ENCODE measurements at regions not wholly inside any gene's neighbourhood (a gene's known extent, or its start where the extent isn't known, plus 50 kb on each side); places are given as distances from the start of the nearest gene placed in this dataset.

DNA sequence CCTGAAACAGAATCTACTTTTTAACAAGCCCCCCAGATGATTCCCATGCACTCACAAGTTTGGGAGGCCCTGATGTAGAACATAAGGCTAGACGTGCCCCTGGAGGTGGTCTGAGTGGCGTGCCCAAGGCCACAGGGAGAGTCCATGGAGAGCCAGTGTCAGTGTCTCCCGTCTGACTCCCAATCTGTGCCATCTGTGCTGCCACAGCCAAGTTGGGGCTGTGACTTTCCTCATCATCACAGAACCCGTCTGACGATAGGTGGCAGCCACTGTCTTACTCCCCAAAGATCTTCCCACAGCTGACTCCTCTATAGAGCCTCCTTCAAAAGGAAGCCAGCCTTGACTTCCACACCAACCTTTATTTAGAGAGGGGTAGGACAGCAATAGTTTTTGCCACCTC is 470.5 kb downstream of the SOX6 start:
- H3K4me3 Mint-ChIP-seq = no peak overlapping the region
- Histone ChIP-seq H4K8ac (replicated peaks; ENCODE audit: insufficient read length, low read depth, low read length) (no peak overlapping the region), H3K79me2 (ENCODE audit: insufficient read depth, low read length) (no peaks in the 10 kb centered on the region), H2BK15ac (ENCODE audit: low read depth, low read length) (no peak overlapping the region), H3K4me1 (ENCODE audit: insufficient read depth, low read length) (no peaks in the 10 kb centered on the region), H3K9me3 (ENCODE audit: control insufficient read depth, low read depth, low read length) (no peaks in the 10 kb centered on the region), H3K27ac (ENCODE audit: insufficient read length, low read depth, low read length) (no peak overlapping the region), H3K4ac (ENCODE audit: low read depth, low read length) (no peak overlapping the region), H3K27me3 (ENCODE audit: insufficient read depth, low read length) (no peaks in the 10 kb centered on the region), H3K56ac (ENCODE audit: insufficient read length, low read depth, low read length) (no peak overlapping the region), H3K23me2 (ENCODE audit: insufficient read length, low read depth, low read length, poor library complexity, severe bottlenecking) (no peaks in the 10 kb centered on the region), H3K79me1 (ENCODE audit: insufficient read depth, low read depth, low read length, poor library complexity, severe bottlenecking) (no peaks in the 10 kb centered on the region), H3K4me2 (ENCODE audit: insufficient read depth, insufficient read length, low read length) (no peak overlapping the region), H2BK12ac (ENCODE audit: insufficient read length, low read depth, low read length) (no peak overlapping the region), H3K18ac (ENCODE audit: insufficient read length, low read depth, low read length) (no peak overlapping the region), H2AK5ac (ENCODE audit: insufficient read length, low read length) (no peak overlapping the region), H3K14ac (ENCODE audit: insufficient read depth, low read length) (no peak overlapping the region), H2BK20ac (ENCODE audit: low read depth, low read length, poor library complexity, severe bottlenecking) (no peak overlapping the region), H2AFZ (ENCODE audit: low read length) (no peak overlapping the region), H3T11ph (ENCODE audit: low read length) (no peak overlapping the region), H3K23ac (ENCODE audit: insufficient read length, low read depth, low read length) (no peak overlapping the region), H2BK120ac (ENCODE audit: low read depth, low read length, poor library complexity, severe bottlenecking) (no peak overlapping the region), H4K5ac (ENCODE audit: insufficient read length, low read depth, low read length) (no peak overlapping the region), H4K20me1 (ENCODE audit: control insufficient read depth, insufficient read depth, insufficient read length) (no peaks in the 10 kb centered on the region), H3K9ac (ENCODE audit: extremely low read depth, insufficient read length, low read length) (no peak overlapping the region), H4K91ac (ENCODE audit: insufficient read length, low read depth, low read length) (no peak overlapping the region), H2BK5ac (ENCODE audit: insufficient read length, low read length) (no peak overlapping the region)
- DNase-seq = no peak
- no peak overlapping the region; a peak in 1 of 7 replicates for H3K27ac Mint-ChIP-seq
- TF ChIP-seq, protein P1, sequence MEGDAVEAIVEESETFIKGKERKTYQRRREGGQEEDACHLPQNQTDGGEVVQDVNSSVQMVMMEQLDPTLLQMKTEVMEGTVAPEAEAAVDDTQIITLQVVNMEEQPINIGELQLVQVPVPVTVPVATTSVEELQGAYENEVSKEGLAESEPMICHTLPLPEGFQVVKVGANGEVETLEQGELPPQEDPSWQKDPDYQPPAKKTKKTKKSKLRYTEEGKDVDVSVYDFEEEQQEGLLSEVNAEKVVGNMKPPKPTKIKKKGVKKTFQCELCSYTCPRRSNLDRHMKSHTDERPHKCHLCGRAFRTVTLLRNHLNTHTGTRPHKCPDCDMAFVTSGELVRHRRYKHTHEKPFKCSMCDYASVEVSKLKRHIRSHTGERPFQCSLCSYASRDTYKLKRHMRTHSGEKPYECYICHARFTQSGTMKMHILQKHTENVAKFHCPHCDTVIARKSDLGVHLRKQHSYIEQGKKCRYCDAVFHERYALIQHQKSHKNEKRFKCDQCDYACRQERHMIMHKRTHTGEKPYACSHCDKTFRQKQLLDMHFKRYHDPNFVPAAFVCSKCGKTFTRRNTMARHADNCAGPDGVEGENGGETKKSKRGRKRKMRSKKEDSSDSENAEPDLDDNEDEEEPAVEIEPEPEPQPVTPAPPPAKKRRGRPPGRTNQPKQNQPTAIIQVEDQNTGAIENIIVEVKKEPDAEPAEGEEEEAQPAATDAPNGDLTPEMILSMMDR (conservative IDR thresholded peaks at IDR 0.05) = no peak
- H3K4me1 Mint-ChIP-seq = peaks cover 11 to 12% of the 10 kb centered on the region in 2 experiments
- no peaks in the 10 kb centered on the region; a peak in 1 of 5 replicates for H3K9me3 Mint-ChIP-seq
- WGBS (ENCODE audit: extremely low coverage, insufficient read length, low lambda C conversion rate) = no CpG with 5 or more reads among the region's 5 CpGs
- no peaks in the 10 kb centered on the region for H3K36me3 Mint-ChIP-seq (ENCODE audit: insufficient read depth in 1 of 3, low read depth in 3 of 3)
- peaks cover 8% of the 10 kb centered on the region for H3K27me3 Mint-ChIP-seq (ENCODE audit: low read depth)

Data from H9 (cell line).